ENCODE measurements at regions not wholly inside any gene's neighbourhood (a gene's known extent, or its start where the extent isn't known, plus 50 kb on each side); places are given as distances from the start of the nearest gene placed in this dataset.

DNA sequence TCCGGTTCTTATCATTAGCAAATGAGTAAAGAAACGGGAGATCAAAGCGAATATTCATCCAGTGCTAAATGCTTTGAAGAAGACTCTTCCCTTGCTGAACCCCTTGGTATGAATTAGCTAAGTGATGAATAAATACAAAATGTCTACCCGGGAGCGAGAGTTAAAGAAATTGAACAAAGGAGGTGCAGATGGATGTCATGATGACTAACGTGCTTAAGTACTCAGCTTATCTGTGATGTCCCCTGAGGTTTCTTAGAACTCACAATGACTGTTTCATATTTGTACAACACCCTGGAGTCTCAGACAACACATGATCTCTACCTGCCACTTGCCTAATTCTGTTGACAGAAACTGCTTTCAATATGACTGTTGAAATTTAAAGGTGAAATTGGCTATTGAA is 148.5 kb downstream of the TMEM200C start:
- no peak overlapping the region for H3K27ac ChIP-seq
- TF ChIP-seq, protein P1, sequence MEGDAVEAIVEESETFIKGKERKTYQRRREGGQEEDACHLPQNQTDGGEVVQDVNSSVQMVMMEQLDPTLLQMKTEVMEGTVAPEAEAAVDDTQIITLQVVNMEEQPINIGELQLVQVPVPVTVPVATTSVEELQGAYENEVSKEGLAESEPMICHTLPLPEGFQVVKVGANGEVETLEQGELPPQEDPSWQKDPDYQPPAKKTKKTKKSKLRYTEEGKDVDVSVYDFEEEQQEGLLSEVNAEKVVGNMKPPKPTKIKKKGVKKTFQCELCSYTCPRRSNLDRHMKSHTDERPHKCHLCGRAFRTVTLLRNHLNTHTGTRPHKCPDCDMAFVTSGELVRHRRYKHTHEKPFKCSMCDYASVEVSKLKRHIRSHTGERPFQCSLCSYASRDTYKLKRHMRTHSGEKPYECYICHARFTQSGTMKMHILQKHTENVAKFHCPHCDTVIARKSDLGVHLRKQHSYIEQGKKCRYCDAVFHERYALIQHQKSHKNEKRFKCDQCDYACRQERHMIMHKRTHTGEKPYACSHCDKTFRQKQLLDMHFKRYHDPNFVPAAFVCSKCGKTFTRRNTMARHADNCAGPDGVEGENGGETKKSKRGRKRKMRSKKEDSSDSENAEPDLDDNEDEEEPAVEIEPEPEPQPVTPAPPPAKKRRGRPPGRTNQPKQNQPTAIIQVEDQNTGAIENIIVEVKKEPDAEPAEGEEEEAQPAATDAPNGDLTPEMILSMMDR (IDR thresholded peaks at IDR 0.05) = no peak
- TF ChIP-seq ZFX (IDR thresholded peaks at IDR 0.05; ENCODE audit: borderline replicate concordance) = no peak

- no peak overlapping the region for H3K27ac ChIP-seq
- TF ChIP-seq ZFX (IDR thresholded peaks at IDR 0.05; ENCODE audit: borderline replicate concordance) = no peak
- TF ChIP-seq, protein P1 (IDR thresholded peaks at IDR 0.05) = no peak
Observed at GRCh38 chr18:5744659-5745058, 150.7 kb downstream of the TMEM200C start.

- no peak overlapping the region for H3K27ac ChIP-seq
- no peak for TF ChIP-seq ZFX (IDR thresholded peaks at IDR 0.05; ENCODE audit: borderline replicate concordance)
- TF ChIP-seq, protein P1 (IDR thresholded peaks at IDR 0.05) = no peak
Observed at GRCh38 chr18:5738526-5738925, 156.8 kb downstream of the TMEM200C start.

DNA sequence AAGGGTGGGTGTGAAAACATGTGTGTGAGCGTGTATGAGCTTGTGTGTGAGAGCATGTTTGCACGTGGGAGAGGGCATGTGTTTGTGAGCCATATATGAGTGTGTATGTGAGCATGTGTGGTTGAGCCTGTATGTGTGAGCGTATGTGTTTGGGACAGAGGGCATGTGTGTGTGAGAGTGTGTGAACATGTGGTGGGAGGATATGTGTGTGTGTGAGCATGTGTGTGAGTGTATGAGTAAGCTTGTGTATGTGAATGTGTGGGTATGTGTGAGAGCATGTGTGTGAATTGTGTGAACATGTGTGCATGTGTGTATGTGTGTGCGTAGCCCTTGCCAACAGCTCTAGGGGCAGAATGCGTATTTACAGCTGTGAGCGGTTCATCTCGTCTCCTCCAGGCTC is 163.0 kb downstream of the TMEM200C start:
- TF ChIP-seq ZFX (IDR thresholded peaks at IDR 0.05; ENCODE audit: borderline replicate concordance) = no peak
- TF ChIP-seq, protein P1 (IDR thresholded peaks at IDR 0.05) = no peak
- no peak overlapping the region for H3K27ac ChIP-seq

- no peak for TF ChIP-seq ZFX (IDR thresholded peaks at IDR 0.05; ENCODE audit: borderline replicate concordance)
- TF ChIP-seq, protein P1 (IDR thresholded peaks at IDR 0.05) = no peak
- no peak overlapping the region for H3K27ac ChIP-seq
Observed at GRCh38 chr18:5729983-5730699, 165.2 kb downstream of the TMEM200C start.

- no peak for TF ChIP-seq ZFX (IDR thresholded peaks at IDR 0.05; ENCODE audit: borderline replicate concordance)
- TF ChIP-seq, protein P1 (IDR thresholded peaks at IDR 0.05) = no peak
- no peak overlapping the region for H3K27ac ChIP-seq
Observed at GRCh38 chr18:5728531-5728930, 166.8 kb downstream of the TMEM200C start.

GRCh38 chr18:5726011-5726410 is 169.3 kb downstream of the TMEM200C start:
- TF ChIP-seq, protein P1 (IDR thresholded peaks at IDR 0.05) = no peak
- TF ChIP-seq ZFX (IDR thresholded peaks at IDR 0.05; ENCODE audit: borderline replicate concordance) = no peak

More at GRCh38 chr18:5726011-5726410, 169.3 kb downstream of the TMEM200C start:
- no peak overlapping the region for H3K27ac ChIP-seq
